Right ventricle myocardium inferior (tissue), 1 donor: ENCODE measurements at regions not wholly inside any gene's neighbourhood (a gene's known extent, or its start where the extent isn't known, plus 50 kb on each side); places are given as distances from the start of the nearest gene placed in this dataset.
"Not testable (repeated sequence)": the region's sequence is repeated elsewhere in the genome, so short reads cannot be mapped to it uniquely, and the experiment has no call there.

ENCODE experiments used
- ATAC-seq: fragments of 200-7000 bp; cut with Tn5 transposase; one replicate; pipeline ENCODE4 v1.9.1; 2020; ENCODE audit warnings: mild to moderate bottlenecking, moderate library complexity
- DNase-seq: peaks from one replicate; pipeline ENCODE4 v3.0.0; 2021; ENCODE audit errors: missing footprints
- intact Hi-C: fragments of 100-400 bp; cut with DNase I; formaldehyde crosslinking; loops from one replicate; pipeline ENCODE4 v1.11.0; 2022
- donor health status: DM: no; HTN: yes; CAD: no; lungs with severe emphysema.

DNA sequence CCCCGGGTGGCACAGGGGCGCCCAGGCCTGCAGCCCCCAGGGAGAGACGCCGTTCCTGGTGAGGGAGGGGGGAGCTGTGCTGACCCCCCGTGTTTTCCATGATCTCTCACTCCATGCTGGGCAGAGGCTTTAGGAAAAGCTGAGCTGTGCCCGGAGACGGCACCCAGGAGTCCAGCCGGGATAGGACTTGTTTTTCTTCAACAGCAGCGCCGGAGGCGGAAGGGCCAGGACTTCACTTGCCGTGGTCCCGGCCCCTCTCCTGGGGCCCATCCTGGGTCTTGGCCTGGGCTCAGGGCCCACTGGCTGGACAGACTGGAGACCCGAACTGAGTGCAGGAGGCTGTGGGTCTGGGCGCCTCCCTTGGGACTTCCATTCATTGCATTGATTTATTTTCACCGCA lies 176.8 kb upstream of the ZNF469 start:
- intact Hi-C loops, result not testable (repeated sequence)

DNA sequence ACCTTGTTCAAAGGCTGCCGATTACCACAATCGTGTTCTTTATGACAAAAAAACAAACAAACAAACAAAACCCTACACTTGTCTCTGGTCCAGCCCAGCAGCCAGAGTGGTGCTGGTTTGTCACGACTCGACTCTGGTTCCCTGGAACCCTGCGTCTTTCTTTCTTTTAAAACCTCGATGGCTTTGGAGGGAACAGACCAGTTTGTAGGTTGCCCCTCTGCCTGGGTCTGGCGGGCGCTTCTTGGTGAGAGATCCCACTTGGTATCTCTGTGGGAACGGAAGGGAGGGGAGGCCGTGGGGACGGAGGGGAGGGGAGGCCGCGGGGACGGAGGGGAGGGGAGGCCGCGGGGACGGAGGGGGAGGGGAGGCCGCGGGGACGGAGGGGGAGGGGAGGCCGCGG lies 176.2 kb upstream of the ZNF469 start:
- ATAC-seq, intact Hi-C loops, DNase-seq: not testable (repeated sequence)

More for the DNA sequence above, 176.8 kb upstream of the ZNF469 start:
- ATAC-seq, DNase-seq: not testable (repeated sequence)

DNA sequence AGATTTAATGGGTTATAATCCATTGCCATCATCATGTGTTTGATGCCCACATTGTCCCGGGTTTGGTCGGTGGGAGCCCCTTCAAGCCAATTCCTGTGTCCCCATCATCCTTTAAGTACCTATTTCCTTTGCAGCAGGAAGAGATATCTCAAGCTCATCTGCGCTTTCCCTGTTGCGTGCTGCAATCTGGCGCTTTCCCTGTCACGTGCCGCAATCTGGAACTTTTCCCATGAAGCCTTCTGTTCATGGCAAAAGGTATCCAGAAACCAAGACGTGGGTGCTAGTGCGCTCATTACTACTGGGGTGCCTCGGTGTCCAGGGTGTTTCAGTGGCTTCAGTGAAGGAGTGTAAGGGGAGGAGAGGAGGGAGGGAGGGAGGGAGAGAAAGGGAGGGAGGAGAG lies 174.6 kb upstream of the ZNF469 start:
- ATAC-seq (no peak), DNase-seq (no peak)
- intact Hi-C loops, result no loop called here

DNA sequence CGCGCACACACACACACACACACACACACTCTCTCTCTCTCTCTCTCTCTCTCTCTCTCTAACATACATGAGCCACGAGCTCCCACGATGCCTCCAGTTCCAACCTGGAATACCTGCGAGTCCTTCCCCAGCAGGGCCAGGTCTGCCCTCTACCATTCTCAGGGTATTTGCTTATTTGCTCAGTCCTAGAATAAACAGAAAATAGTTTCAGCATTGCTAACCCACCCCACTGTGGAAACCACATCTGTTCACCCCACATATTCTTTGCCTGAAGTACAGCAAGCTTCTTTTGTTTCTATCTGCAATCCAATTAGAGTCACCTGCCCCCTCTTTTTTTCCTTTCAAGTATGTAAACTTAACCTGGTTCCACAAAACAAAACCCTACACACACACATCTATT lies 174.0 kb upstream of the ZNF469 start:
- DNase-seq, intact Hi-C loops, ATAC-seq: not testable (repeated sequence)

DNA sequence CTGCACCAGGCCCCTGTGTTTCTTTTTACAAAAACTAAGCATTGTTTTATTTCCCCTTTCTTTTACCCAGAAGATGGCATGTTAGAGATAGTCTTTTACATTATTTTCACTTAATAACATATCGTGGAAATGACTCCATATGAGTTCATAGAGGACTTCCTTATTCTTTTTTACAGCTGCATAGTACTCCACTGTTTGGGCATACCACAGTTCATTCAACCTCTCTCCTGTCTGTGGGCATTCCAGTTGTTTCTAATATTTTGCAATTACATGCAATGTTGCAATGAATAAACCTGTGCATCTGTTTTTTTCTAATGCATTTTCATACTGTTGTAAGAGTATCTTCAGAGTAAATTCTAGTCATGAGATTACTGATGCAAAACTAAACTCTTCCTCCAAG lies 173.2 kb upstream of the ZNF469 start:
- ATAC-seq, DNase-seq, intact Hi-C loops: not testable (repeated sequence)

DNA sequence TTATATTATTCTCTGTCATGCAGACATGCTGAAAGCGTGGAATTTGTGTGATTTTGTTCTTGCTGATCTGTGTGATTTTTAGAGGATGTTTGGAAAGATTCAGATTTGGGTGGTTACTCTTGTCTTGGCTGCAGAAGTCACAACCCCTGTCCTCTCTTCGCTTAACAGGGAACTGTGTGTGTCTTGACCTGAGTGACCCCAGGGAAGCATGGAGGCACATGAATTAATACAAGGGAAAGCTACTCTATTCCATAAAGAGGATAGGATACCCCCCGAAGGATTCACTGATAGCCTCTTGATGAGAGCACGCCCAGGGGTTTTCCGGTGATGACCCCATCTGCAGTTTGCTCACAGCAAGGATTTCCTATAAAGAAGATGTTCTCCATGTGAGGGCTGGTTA lies 168.8 kb upstream of the ZNF469 start:
- intact Hi-C loops, ATAC-seq, DNase-seq: not testable (repeated sequence)

DNA sequence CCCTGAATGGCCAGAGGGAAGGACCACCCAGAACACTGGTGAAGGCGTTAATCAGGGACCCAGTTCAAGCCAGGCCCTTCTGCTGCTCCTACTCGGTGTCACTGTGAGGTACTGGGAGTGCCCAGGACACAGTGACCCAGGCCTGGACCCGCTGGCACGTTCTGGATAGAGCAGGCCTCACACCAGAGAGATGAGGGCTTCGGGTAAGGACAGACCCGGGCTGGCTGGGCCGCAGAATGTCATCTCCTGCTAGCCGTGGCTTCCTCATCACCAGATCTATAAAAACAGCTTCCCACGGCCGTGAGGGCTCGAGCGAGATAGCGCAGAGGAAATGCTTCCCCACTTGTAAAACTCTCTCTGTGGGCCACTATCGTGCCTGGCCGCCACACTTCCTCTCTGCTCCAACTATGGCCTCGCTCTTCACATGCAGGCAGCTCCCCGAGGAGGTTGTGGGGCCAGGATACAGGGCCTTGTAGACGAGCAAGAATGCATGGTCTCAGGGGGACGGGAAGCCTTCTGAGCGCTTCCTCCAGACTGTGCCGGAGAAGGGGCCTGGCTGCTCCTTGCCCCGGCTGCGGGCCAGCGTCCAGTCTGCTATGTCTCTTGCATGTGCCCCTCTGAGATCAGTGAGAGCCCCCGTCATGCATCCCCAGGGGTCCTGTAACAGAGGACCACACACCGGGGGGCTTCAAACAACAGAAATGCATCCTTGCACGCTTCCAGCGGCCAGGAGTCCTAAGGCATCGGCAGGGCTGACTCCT lies 161.6 kb upstream of the ZNF469 start:
- DNase-seq, result not testable (repeated sequence)
- peak; percentile 85 for ATAC-seq

DNA sequence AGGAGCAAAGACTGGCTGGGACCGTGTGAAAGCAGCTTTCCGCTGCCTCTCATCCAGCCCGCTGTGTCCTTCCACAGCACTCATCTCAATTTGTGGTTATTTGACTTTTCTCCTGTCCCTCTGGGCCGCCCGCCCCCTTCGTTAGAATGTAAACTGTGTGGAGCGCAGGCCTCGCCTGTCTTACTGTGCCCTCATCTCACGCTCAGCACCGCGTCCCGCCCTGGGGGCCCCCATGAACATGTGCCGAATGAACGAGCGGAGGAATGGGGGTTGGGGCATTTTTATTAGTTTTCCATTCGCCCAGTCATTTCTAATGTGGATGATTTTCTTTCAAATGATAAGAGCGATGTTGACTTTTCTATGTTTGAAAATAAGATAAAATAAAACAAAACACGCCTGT lies 159.1 kb upstream of the ZNF469 start:
- ATAC-seq, DNase-seq, intact Hi-C loops: not testable (repeated sequence)

More for the DNA sequence above, 161.6 kb upstream of the ZNF469 start:
- intact Hi-C loops, result not testable (repeated sequence)

DNA sequence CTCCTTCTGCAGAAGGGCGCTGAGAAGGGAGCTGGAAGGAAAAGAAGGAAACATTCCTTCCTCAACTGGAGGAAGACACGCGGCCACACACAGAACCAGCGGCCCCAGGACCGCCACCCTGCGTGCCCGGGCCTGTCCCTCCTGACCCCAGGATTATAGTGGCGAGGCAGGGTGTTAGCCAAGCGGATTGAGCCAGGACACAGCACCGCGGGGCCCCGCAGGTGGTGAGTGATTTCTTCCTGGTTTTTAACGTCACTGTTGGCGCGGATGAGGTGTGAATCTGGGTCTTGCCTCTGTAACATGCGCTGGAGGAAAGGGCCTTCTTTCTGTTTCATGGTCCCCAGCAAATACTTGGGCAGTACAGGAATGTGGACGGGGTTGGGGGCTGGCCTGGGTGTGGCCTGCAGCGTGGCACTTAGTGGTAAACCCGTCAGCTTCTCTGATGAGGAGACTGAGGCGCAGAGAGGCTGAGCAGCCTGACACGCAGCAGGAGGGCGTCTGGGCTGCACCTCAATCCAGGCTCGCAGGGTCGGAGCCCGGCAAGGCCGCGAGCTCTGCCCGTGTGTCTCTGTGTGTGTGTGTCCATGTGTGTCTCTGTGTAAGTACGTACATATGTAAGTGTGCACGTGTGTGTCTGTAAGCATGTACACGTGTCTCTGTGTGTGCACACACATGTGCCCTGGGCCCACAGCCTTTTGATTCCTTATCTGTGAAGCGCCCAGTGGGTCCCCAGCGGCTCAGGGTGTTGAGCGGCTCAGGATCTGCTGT lies 158.4 kb upstream of the ZNF469 start:
- not testable (repeated sequence) for ATAC-seq

DNA sequence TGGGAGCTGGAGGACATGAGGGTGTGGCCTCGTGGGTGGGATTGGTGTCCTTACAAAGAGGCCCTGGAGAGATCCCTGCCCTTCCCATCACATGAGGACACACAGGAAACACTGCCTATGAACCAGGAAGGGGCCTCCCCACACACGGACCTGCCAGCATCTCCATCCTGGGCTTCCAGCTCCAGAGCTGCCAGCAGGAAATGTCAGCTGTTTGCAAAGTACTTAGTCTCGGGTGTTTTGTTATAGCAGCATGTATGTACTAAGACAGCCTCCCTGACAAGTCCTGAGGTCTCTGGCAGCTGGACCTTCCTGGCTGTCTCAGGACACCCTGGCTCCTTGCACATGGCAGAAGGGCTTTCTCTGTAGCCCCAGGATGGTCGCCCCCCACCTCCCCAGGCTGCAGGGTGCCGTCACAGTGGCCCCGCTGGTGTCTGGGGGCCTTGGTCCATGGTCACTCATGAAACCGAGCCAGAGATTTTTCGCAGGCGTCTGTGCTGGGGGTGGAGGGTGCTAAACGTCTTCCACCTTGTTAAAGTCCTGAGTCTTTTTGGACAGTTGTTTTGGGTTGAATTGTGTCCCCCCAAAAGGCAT lies 157.0 kb upstream of the ZNF469 start:
- intact Hi-C loops, DNase-seq, ATAC-seq: not testable (repeated sequence)

More for the DNA sequence above, 158.4 kb upstream of the ZNF469 start:
- DNase-seq, intact Hi-C loops: not testable (repeated sequence)

DNA sequence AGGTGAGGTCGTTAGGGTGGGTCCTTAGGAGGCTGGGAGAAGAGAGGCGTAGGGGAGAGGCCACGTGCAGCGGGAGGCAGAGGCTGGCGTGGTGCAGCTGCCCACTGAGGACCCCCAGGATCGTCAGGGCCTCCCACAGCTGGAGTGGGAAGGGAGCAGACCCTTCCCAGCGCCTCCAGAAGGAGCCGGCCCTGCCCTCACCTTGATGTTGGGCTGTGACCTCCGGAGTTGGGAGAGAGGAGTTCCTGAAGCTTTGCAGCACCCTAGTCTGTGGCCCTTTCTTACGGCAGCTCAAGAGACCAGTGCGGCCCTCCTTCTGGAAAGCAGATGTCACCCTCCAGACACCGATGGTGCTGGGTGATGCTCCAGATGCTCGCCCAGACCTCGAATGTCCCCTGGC lies 156.5 kb upstream of the ZNF469 start:
- ATAC-seq, DNase-seq, intact Hi-C loops: not testable (repeated sequence)

DNA sequence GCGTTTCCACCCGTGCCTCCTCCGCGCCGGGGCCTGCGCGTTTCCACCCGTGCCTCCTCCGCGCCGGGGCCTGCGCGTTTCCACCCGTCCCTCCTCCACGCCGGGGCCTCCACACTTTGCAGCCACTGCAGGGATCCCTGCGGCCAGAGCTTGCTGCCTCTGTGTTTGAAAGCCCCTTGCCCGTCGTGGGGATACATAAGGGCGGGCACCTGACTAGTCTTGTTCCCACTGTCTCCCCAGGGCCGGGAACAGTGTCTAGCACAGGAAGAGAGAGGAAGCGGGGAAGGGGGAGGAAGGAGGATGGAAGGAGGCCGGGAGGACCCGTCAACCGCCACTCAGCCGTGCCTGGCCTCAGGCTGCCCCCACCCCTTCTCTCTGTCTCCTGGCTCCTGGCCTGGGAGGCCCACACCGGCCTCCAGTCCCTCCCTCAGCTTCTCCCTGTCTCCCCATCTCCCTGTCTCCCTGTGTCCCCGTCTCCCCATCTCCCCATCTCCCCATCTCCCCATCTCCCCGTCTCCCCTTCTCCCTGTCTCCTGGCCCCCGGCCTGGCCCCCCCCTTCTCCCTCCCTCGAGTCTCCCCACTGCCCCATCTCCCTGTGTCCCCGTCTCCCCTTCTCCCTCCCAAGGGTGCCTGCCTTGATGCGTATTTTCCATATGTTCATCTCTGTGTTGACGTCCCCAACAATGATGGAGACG lies 155.6 kb upstream of the ZNF469 start:
- ATAC-seq, DNase-seq, intact Hi-C loops: not testable (repeated sequence)

DNA sequence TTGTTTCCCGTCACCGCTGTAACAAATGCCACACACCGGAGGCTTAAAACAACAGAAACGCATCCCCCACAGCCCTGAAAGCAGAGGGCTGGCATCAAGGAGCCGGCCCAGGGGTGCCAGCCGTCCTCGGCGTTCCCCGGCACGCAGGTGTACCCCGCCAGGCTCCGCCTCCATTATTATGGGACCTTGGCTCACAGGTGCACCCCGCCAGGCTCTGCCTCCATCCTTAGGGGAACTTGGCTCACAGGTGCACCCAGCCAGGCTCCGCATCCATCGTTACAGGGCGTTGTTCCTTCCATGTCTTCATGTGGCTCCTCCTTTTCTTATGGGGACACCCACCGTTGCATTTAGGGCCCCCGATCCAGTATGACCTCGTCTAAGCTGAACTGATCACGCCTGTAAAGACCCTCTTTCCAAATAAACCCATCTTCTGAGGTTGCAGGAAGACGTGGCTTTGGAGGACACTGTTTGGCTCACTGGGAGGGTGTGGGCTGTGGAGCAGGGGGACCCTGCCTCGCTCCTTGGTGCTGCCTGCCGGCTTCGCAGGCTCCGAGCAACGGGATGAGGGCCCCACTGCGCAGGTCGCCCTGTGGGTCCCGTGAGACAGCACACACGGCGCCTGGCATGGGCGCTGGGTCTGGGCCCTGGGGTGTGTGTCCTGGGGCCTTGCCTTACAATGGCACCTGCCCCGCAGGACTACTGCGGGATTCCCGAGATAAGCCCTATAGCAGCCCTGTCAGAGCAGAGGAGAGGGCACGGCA lies 154.9 kb upstream of the ZNF469 start:
- ATAC-seq, DNase-seq, intact Hi-C loops: not testable (repeated sequence)

DNA sequence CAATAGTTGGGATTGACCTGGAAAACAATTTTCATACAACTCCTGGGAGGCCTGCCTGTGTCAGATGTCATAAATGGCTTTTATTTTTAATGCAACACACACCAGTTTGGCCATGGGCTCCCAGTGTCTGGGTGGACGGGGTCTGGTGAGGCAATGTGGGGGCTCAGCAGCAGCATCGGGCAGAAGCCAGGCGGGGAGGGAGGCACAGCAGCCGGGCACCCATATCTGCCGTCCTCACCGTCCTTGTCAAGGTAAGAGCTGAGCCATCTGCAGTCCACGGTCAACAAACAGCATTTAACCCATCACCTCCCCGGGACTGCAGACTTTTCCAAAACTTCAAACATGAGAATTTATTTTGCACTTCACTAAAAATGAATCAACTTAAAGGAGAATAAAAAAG lies 154.0 kb upstream of the ZNF469 start:
- intact Hi-C loops, DNase-seq, ATAC-seq: not testable (repeated sequence)

DNA sequence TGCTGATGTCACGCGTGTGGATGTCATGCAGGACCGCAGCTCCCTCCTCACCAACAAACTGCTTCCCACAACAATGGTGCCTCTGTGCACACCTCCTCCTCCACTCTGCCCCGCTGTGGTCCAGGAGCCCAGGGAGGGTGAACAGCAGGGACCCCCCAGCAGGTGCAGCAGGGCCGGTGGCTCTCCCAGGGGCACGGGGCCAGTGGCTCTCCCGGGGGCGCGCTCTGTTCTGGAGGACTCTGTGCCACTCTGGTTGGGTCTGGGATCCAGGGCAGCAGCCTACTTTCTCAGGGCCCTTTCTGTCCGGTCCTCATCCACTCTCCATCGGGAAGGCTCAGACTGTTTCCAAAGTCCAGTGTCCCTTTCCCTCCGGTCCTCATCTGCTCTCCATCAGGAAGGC lies 153.0 kb upstream of the ZNF469 start:
- DNase-seq, ATAC-seq, intact Hi-C loops: not testable (repeated sequence)

DNA sequence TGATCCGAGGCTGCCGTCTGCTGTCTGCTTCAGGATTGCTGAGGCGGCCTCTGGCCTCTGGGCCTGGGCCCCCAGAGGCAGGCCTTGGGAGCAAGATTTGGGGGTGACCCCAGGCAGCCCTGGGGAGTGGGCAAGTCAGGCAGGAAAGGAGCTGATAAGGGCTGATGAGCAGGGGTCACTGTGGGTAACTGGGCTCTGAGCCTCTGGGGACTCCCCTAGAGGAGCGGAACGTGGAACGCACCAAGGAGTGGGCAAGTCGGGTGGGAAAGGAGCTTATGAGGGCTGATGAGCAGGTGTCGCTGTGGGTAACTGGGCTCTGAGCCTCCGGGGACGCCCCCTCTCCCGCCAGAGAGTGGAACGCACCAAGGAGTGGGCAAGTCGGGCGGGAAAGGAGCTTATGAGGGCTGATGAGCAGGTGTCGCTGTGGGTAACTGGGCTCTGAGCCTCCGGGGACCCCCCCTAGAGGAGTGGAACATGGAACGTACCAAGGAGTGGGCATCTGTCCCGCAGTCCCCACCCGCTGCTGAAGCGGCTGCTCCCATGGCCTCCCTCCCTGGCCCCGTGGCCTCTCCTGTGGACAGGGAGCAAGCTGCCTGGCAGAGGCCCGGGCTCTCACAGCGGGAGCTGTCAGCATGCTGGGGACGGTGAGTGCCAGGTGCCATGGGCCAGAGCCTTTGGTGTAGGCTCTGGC lies 152.3 kb upstream of the ZNF469 start:
- ATAC-seq, intact Hi-C loops, DNase-seq: not testable (repeated sequence)

DNA sequence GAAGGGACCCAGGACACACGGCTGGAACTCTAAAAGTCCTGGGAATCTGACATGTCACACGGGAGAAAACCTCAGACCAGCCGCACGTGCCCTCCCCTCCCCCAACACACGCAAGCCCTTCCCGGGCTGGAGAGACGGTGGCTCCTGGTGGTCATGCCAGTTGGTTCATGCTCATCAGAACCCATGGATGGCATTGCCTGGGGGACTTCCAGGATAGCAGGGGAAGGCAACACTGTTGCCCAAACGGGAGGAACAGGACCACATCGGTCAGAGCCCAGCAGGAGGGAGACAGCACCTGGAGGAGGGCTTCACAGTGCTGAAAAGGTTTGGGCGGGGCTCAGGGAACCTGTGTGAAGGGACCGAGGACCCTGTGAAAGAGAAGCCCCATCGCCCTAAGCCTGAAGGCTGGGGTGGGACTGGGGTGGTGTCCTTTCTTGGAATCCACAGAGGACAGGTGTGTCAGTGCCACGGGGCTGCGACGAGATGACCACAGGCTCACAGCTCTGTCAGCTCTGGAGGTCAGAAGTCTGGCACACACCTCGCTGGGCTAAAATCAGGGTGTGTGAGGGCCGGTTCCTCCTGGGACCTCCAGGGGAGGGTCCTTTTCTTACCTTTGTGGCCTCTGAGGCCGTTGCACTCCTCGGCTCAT lies 151.7 kb upstream of the ZNF469 start:
- DNase-seq, ATAC-seq, intact Hi-C loops: not testable (repeated sequence)
